Stimulated activated naive B cell treated with anti-CD40 and anti-IgM and Interleukin-4, amounts not matched to agents 10 μg/mL and 1 μg/mL and 100 μg/mL, for 72 hours (primary cell): ENCODE measurements at regions not wholly inside any gene's neighbourhood (a gene's known extent, or its start where the extent isn't known, plus 50 kb on each side); places are given as distances from the start of the nearest gene placed in this dataset.

Experiments used
- ATAC-seq, 2 donors: fragments of 150-1000 bp; cut with Tn5 transposase; replicated peaks; 2 replicates each; pipeline ENCODE4 v1.10.0; 2021; ENCODE audit warnings: moderate library complexity in 1 of 2
- DNase-seq: peaks from one replicate; pipeline ENCODE4 v3.0.0; 2021
- H3K27ac Mint-ChIP-seq: one replicate; pipeline ENCODE4 v1.8.0; 2022; ENCODE audit warnings: mild to moderate bottlenecking, mixed read lengths
- H3K27me3 Mint-ChIP-seq, 2 donors: one replicate each; pipeline ENCODE4 v1.8.0; 2022; ENCODE audit warnings: mixed read lengths in 2 of 2
- H3K36me3 Mint-ChIP-seq, 2 donors: one replicate each; pipeline ENCODE4 v1.8.0; 2022; ENCODE audit warnings: mixed read lengths in 2 of 2, mild to moderate bottlenecking in 1 of 2
- H3K4me1 Mint-ChIP-seq, 2 donors: one replicate each; pipeline ENCODE4 v1.8.0; 2022; ENCODE audit warnings: mixed read lengths in 2 of 2, mild to moderate bottlenecking in 1 of 2
- H3K4me3 Mint-ChIP-seq, 2 donors: one replicate each; pipeline ENCODE4 v1.8.0; 2022; ENCODE audit warnings: mild to moderate bottlenecking in 2 of 2, mixed read lengths in 2 of 2, moderate library complexity in 1 of 2
- H3K9me3 Mint-ChIP-seq, 2 donors: one replicate each; pipeline ENCODE4 v1.8.0; 2022; ENCODE audit warnings: mixed read lengths in 2 of 2, mild to moderate bottlenecking in 1 of 2

GRCh38 chr2:167616997-167617396 lies 630.4 kb downstream of the STK39 start:
- H3K4me1 Mint-ChIP-seq, result no peaks in the 10 kb centered on the region
- peaks cover 3 to 4% of the 10 kb centered on the region in 2 donors for H3K9me3 Mint-ChIP-seq
- no peaks in the 10 kb centered on the region for H3K27me3 Mint-ChIP-seq
- no peak overlapping the region for H3K4me3 Mint-ChIP-seq
- no peak overlapping the region for H3K27ac Mint-ChIP-seq
- DNase-seq (no peak), ATAC-seq (no peak)
- no peaks in the 10 kb centered on the region for H3K36me3 Mint-ChIP-seq

DNA sequence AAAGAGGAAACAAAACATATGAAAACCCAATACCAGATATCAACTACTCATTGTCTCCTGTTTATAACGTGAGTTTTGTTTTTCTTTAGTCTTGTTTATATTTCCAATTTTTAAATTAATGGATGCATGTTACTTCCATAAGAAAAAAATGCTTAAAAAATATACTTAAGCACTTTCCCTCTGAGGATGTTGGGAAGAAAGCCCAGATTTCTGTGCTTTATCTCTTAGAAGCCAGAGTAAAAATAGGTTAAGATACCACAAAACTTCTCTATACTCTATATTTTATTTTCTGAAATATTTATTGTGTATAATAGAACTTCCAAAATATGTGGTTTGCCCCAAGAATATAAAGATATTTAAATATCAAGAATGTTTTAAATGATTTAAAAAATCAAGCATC lies 633.9 kb downstream of the STK39 start:
- no peak overlapping the region for H3K27ac Mint-ChIP-seq
- H3K4me3 Mint-ChIP-seq, result no peak overlapping the region
- H3K4me1 Mint-ChIP-seq, result no peaks in the 10 kb centered on the region
- ATAC-seq, result no peak
- no peak for DNase-seq
- H3K27me3 Mint-ChIP-seq, result no peaks in the 10 kb centered on the region
- H3K9me3 Mint-ChIP-seq, result peaks cover 2 to 4% of the 10 kb centered on the region in 2 donors
- H3K36me3 Mint-ChIP-seq, result no peaks in the 10 kb centered on the region

DNA sequence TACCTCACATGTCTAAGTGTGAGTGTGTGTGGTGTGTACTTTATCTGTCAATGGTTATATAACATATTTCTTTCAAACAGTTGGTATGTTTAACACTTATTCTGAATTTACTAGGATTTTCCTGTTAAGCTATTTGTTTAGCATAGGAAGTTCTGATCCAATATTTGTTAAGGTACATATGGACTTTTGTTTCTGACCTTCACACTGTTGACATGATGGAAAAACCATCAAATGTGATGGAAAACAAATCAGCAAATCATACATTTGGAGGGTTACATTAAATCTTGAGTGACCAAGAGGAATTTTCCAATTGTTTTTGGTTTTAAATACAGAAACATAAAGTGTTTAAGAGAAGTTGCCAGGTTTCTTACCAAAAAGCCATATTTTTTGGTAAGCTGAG lies 638.9 kb downstream of the STK39 start:
- ATAC-seq, result no peak
- no peak overlapping the region for H3K4me3 Mint-ChIP-seq
- no peak overlapping the region for H3K27ac Mint-ChIP-seq
- peaks cover 0 to 4% of the 10 kb centered on the region in 2 donors for H3K9me3 Mint-ChIP-seq
- DNase-seq, result no peak
- no peaks in the 10 kb centered on the region for H3K36me3 Mint-ChIP-seq
- no peaks in the 10 kb centered on the region for H3K4me1 Mint-ChIP-seq
- H3K27me3 Mint-ChIP-seq, result no peaks in the 10 kb centered on the region

DNA sequence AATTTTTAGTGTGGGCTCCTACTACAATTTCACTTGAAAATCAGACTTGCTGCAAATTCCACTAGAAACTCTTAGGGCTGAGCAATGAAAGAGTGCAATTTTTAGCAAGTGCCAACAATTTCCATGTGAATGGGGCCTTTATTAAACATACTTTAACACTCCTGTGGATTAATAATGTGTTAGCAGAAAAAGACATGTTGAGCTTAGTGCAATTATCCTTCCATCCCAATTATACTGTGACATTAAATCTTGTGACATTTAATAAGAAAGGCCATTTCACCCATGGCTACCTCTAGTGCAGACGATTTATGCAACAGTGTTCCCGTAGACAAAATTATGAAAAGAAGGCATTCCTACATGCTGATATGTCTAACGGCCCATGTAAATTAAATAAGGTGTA lies 639.7 kb downstream of the STK39 start:
- Mint-ChIP-seq H3K9me3 (peaks cover 0 to 4% of the 10 kb centered on the region in 2 donors), H3K27ac (no peak overlapping the region), H3K27me3 (no peaks in the 10 kb centered on the region), H3K4me1 (no peaks in the 10 kb centered on the region), H3K36me3 (no peaks in the 10 kb centered on the region), H3K4me3 (no peak overlapping the region)
- no peak for ATAC-seq
- no peak for DNase-seq

DNA sequence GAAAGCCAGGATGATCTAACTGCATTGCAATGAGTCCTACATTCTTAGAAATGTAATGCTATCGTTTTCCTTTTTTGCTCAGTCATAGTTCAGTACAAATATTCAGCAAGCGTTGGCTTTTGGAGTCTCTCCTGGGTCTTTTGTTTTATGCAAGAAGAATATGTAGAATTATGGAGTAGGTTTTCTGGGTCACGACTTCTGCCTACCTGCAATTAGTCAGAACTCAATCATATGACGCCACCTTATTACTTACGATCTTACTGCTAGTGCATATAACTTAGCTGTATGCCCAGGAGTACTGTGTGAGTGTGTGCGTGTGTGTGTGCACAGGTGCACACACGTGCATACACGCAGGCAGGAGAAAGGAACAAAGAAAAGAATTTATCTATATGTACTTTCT lies 640.2 kb downstream of the STK39 start:
- Mint-ChIP-seq H3K9me3 (peaks cover 0 to 4% of the 10 kb centered on the region in 2 donors), H3K4me3 (no peak overlapping the region), H3K4me1 (no peaks in the 10 kb centered on the region), H3K27me3 (no peaks in the 10 kb centered on the region), H3K36me3 (no peaks in the 10 kb centered on the region), H3K27ac (no peak overlapping the region)
- no peak for DNase-seq
- no peak for ATAC-seq

GRCh38 chr2:167602122-167602521 lies 645.3 kb downstream of the STK39 start:
- Mint-ChIP-seq H3K27me3 (no peaks in the 10 kb centered on the region), H3K4me3 (no peak overlapping the region), H3K9me3 (no peaks in the 10 kb centered on the region), H3K27ac (no peak overlapping the region), H3K36me3 (no peaks in the 10 kb centered on the region), H3K4me1 (no peaks in the 10 kb centered on the region)
- ATAC-seq, result no peak
- DNase-seq, result no peak

- ATAC-seq (no peak), DNase-seq (no peak)
- Mint-ChIP-seq H3K4me3 (no peak overlapping the region), H3K27ac (no peak overlapping the region), H3K9me3 (no peaks in the 10 kb centered on the region), H3K27me3 (no peaks in the 10 kb centered on the region), H3K4me1 (no peaks in the 10 kb centered on the region), H3K36me3 (no peaks in the 10 kb centered on the region)
Observed at GRCh38 chr2:167599219-167599618, 648.2 kb downstream of the STK39 start.

DNA sequence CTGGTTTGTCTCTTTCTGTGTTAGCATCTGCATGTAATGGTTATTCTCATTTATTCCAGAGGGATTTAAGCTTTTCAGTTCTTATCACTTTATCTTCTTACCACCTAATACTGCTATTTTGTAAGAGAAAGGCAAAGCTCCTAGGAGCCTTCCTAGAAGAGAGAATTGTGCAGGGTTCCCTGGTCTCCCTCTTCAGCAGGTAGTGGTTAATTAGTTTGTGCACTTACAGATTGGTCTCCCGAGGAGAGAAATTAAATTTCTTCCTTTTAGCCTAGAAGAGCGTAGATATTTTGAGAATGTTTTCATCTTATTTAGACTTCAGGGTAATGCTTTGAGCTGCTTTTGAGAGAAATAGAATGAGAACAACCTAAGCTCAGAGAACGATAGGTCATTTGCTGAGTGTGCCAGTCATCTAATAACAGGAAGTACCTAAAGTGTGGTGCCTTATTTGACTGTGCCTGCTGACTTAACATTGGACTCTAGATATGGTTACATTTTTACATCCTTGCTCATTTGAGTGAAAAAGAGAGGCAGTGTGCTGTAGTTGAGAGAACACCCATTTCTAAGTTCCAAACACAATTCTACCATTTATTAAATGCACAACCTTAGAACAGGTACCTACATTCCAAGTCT lies 651.4 kb downstream of the STK39 start:
- H3K9me3 Mint-ChIP-seq, result no peaks in the 10 kb centered on the region
- no peak overlapping the region for H3K4me3 Mint-ChIP-seq
- ATAC-seq, result peak; percentile 89 to 97
- no peak for DNase-seq
- H3K27me3 Mint-ChIP-seq, result no peaks in the 10 kb centered on the region
- H3K4me1 Mint-ChIP-seq, result no peaks in the 10 kb centered on the region
- H3K36me3 Mint-ChIP-seq, result no peaks in the 10 kb centered on the region
- H3K27ac Mint-ChIP-seq, result no peak overlapping the region

GRCh38 chr2:167595021-167595420 lies 652.4 kb downstream of the STK39 start:
- H3K4me1 Mint-ChIP-seq, result no peaks in the 10 kb centered on the region

GRCh38 chr2:167592441-167592840 lies 655.0 kb downstream of the STK39 start:
- H3K9me3 Mint-ChIP-seq, result no peaks in the 10 kb centered on the region
- ATAC-seq, result no peak
- no peak overlapping the region for H3K4me3 Mint-ChIP-seq
- DNase-seq, result no peak
- H3K27ac Mint-ChIP-seq, result no peak overlapping the region
- no peaks in the 10 kb centered on the region for H3K36me3 Mint-ChIP-seq
- H3K27me3 Mint-ChIP-seq, result no peaks in the 10 kb centered on the region
- no peaks in the 10 kb centered on the region for H3K4me1 Mint-ChIP-seq

More at GRCh38 chr2:167595021-167595420, 652.4 kb downstream of the STK39 start:
- Mint-ChIP-seq H3K4me3 (no peak overlapping the region), H3K36me3 (no peaks in the 10 kb centered on the region), H3K9me3 (no peaks in the 10 kb centered on the region), H3K27me3 (no peaks in the 10 kb centered on the region), H3K27ac (no peak overlapping the region)
- DNase-seq (no peak), ATAC-seq (peak in 1 of 2 donors; percentile 30)

GRCh38 chr2:167582619-167583018 lies 664.8 kb downstream of the STK39 start:
- Mint-ChIP-seq H3K36me3 (no peaks in the 10 kb centered on the region), H3K27ac (no peak overlapping the region), H3K9me3 (no peaks in the 10 kb centered on the region), H3K4me3 (no peak overlapping the region), H3K4me1 (no peaks in the 10 kb centered on the region), H3K27me3 (peaks cover 0 to 5% of the 10 kb centered on the region in 2 donors)
- no peak for DNase-seq
- ATAC-seq, result no peak

- no peaks in the 10 kb centered on the region for H3K36me3 Mint-ChIP-seq
- no peak overlapping the region for H3K4me3 Mint-ChIP-seq
- ATAC-seq (no peak), DNase-seq (no peak)
- H3K27me3 Mint-ChIP-seq, result peaks cover 0 to 5% of the 10 kb centered on the region in 2 donors
- H3K4me1 Mint-ChIP-seq, result no peaks in the 10 kb centered on the region
- H3K27ac Mint-ChIP-seq, result no peak overlapping the region
- no peaks in the 10 kb centered on the region for H3K9me3 Mint-ChIP-seq
Observed at GRCh38 chr2:167581961-167582574, 665.3 kb downstream of the STK39 start.

- ATAC-seq, result no peak
- H3K4me1 Mint-ChIP-seq, result no peaks in the 10 kb centered on the region
- no peaks in the 10 kb centered on the region for H3K9me3 Mint-ChIP-seq
- no peak overlapping the region for H3K27ac Mint-ChIP-seq
- DNase-seq, result no peak
- peaks cover 0 to 5% of the 10 kb centered on the region in 2 donors for H3K27me3 Mint-ChIP-seq
- no peak overlapping the region for H3K4me3 Mint-ChIP-seq
- no peaks in the 10 kb centered on the region for H3K36me3 Mint-ChIP-seq
Observed at GRCh38 chr2:167579826-167580225, 667.6 kb downstream of the STK39 start.

DNA sequence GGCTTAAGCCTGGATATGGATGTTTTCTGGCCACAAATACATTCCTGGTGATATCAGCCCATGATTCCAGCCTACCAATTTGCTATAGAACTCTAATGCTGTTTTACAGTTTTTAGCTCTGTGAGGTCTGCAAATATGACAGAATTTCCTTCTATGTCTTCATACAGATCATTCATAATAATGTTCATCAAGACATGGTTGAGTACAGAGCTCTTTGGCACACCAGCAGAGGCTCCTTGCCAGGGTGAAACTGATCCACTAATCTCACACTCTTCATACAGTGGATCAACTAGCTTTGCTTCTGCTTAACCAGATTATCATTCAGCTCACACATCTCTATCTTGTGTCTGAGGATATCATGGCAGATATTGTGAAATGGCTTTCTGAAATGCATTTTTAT lies 672.1 kb downstream of the STK39 start:
- Mint-ChIP-seq H3K36me3 (no peaks in the 10 kb centered on the region), H3K4me1 (no peaks in the 10 kb centered on the region), H3K27me3 (no peaks in the 10 kb centered on the region), H3K9me3 (no peaks in the 10 kb centered on the region), H3K4me3 (no peak overlapping the region), H3K27ac (no peak overlapping the region)
- DNase-seq (no peak), ATAC-seq (no peak)

DNA sequence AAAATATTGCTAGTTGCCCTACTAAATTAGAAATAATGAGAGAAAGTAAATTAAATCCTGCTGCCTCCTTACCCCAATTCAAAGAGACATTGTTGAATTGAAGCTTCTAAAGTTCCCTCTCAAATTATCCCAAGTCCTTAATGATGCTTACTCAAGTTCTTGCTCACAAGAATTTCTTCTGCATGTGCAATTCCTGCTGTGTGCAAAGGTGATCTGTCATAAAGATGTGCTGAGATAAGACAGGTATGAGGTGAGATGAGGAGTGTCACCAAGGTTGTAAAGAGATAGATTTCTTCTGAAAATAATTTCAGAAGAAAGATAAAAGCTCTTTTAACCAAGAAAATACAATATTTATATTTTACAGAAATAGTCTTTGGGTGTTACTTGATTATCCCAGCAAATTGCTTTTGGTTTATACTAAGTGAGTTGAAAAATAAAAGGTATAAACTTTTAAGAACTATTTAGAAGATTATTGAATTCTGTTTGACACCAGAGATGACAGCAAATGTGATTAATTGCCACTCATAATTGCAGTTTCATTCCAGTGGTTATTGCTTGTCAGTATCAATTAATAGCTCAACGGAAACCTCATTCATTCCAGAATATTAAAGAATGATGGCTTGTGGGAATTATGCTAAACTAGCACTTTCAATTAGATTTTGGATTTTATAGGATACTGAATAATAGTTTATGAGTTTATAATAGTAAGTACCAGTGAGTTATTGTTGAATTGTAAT lies 674.3 kb downstream of the STK39 start:
- no peaks in the 10 kb centered on the region for H3K9me3 Mint-ChIP-seq
- no peak overlapping the region for H3K27ac Mint-ChIP-seq
- H3K27me3 Mint-ChIP-seq, result no peaks in the 10 kb centered on the region
- DNase-seq, result no peak
- ATAC-seq, result no peak
- no peaks in the 10 kb centered on the region for H3K36me3 Mint-ChIP-seq
- H3K4me3 Mint-ChIP-seq, result no peak overlapping the region
- H3K4me1 Mint-ChIP-seq, result no peaks in the 10 kb centered on the region
